ENCODE measurements at regions not wholly inside any gene's neighbourhood (a gene's known extent, or its start where the extent isn't known, plus 50 kb on each side); places are given as distances from the start of the nearest gene placed in this dataset.

DNA sequence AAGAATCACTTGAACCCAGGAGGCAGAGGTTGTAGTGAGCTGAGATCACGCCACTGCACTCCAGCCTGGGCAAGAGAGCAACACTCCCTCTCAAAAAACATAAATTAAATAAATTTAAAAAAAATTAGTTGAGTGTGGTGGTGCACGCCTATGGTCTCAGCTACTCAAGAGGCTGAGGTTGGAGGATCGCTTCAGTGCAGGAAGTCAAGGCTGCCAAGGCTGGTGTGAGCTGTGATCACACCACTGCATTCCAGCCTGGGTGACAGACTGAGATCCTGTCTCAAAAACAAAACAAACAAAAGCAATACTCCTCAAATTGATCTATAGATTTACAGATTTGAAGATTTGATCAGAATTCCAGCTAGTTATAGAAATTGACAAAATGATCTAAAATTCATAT, 92.7 kb upstream of the RESF1 start:
- no peak for ATAC-seq (ENCODE audit: insufficient number of reproducible peaks, low FRiP score, low read depth)
- H3K27me3 ChIP-seq (replicated peaks; ENCODE audit: insufficient read depth) = no peaks in the 10 kb centered on the region

DNA sequence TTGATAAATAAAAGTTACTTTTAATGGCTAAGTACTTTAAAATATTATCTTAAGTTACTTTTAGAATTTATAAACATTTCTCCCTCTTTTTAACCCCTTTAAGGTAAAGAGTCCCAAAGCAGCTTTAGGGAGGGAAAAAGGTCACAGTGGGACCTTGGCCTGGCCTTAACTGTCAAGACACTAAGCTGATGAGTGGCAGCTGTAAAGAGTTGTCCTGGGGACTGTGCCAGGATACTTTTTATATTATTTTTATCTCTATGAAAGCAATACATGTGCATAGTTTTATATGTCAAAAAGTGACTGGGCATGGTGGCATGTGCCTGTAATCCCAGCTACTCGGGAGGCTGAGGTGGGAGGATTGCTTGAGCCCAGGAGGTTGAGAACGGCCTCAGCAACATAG, 94.2 kb upstream of the RESF1 start:
- TF ChIP-seq, protein P1, sequence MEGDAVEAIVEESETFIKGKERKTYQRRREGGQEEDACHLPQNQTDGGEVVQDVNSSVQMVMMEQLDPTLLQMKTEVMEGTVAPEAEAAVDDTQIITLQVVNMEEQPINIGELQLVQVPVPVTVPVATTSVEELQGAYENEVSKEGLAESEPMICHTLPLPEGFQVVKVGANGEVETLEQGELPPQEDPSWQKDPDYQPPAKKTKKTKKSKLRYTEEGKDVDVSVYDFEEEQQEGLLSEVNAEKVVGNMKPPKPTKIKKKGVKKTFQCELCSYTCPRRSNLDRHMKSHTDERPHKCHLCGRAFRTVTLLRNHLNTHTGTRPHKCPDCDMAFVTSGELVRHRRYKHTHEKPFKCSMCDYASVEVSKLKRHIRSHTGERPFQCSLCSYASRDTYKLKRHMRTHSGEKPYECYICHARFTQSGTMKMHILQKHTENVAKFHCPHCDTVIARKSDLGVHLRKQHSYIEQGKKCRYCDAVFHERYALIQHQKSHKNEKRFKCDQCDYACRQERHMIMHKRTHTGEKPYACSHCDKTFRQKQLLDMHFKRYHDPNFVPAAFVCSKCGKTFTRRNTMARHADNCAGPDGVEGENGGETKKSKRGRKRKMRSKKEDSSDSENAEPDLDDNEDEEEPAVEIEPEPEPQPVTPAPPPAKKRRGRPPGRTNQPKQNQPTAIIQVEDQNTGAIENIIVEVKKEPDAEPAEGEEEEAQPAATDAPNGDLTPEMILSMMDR (IDR thresholded peaks at IDR 0.05) = no peak
- no peak for DNase-seq (ENCODE audit: low spot score)
- Histone ChIP-seq H3K27ac (no peak overlapping the region), H3K4me3 (no peak overlapping the region), H3K4me1 (ENCODE audit: control insufficient read depth in 1 of 2, low read depth in 2 of 2) (no peaks in the 10 kb centered on the region), H3K9me3 (no peaks in the 10 kb centered on the region), H3K27me3 (replicated peaks; ENCODE audit: insufficient read depth) (no peaks in the 10 kb centered on the region), H3K36me3 (no peaks in the 10 kb centered on the region)
- no peak for ATAC-seq (ENCODE audit: insufficient number of reproducible peaks, low FRiP score, low read depth)

More for the DNA sequence above, 92.7 kb upstream of the RESF1 start:
- no peak overlapping the region for H3K27ac ChIP-seq
- no peaks in the 10 kb centered on the region for H3K36me3 ChIP-seq
- H3K4me1 ChIP-seq (ENCODE audit: control insufficient read depth in 1 of 2, low read depth in 2 of 2) = no peaks in the 10 kb centered on the region
- no peak for DNase-seq (ENCODE audit: low spot score)
- no peaks in the 10 kb centered on the region for H3K9me3 ChIP-seq
- TF ChIP-seq, protein P1 (IDR thresholded peaks at IDR 0.05) = no peak
- H3K4me3 ChIP-seq = no peak overlapping the region

DNA sequence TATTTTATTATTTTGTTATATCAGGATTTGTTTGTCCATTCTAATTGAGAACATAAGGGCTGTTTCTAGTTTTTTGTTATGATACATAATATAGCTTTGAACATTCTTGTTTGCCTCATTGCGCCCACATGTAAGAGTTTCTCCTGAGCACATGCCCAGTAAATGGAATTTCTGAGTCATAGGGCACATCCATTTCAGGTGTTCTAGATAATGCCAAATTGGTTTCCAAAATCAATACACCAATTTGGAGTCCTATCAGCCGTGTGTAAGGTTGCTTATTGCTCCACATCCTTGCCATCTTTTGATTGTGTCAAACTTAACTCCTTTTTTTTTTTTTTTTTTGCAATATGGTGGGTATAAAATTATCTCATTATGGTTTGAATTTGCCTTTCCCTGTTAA, 97.9 kb upstream of the RESF1 start:
- no peaks in the 10 kb centered on the region for H3K27me3 ChIP-seq (replicated peaks; ENCODE audit: insufficient read depth)
- TF ChIP-seq, protein P1 (IDR thresholded peaks at IDR 0.05) = no peak
- ATAC-seq (ENCODE audit: insufficient number of reproducible peaks, low FRiP score, low read depth) (no peak), DNase-seq (ENCODE audit: low spot score) (no peak)
- H3K9me3 ChIP-seq = no peaks in the 10 kb centered on the region
- H3K36me3 ChIP-seq = no peaks in the 10 kb centered on the region
- H3K4me3 ChIP-seq = no peak overlapping the region
- H3K27ac ChIP-seq = no peak overlapping the region
- no peaks in the 10 kb centered on the region for H3K4me1 ChIP-seq (ENCODE audit: control insufficient read depth in 1 of 2, low read depth in 2 of 2)

DNA sequence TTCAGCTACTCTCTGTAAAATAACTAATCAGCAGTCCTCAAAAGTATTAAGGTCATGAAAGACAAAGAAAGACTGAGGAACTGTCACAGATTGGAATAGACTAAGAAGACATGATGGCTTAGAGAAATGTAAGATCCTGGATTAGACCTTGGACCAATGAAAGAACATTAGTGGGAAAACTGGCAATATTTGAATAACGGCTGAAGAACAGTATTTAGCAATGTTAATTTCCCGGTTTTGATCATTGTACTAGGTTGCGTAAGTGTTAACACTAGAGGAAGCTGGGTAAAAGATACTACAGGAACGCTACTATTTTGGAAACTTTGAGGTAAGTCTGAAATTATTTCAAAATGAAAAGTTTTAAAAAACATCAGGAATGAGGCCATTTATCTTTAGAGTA, 98.8 kb upstream of the RESF1 start:
- Histone ChIP-seq H3K36me3 (no peaks in the 10 kb centered on the region), H3K27ac (no peak overlapping the region), H3K27me3 (replicated peaks; ENCODE audit: insufficient read depth) (no peaks in the 10 kb centered on the region), H3K4me1 (ENCODE audit: control insufficient read depth in 1 of 2, low read depth in 2 of 2) (no peaks in the 10 kb centered on the region), H3K4me3 (no peak overlapping the region), H3K9me3 (no peaks in the 10 kb centered on the region)
- DNase-seq (ENCODE audit: low spot score) (no peak), ATAC-seq (ENCODE audit: insufficient number of reproducible peaks, low FRiP score, low read depth) (no peak)
- TF ChIP-seq, protein P1 (IDR thresholded peaks at IDR 0.05) = no peak

GRCh38 chr12:31859232-31859977, 99.8 kb upstream of the RESF1 start:
- ATAC-seq (ENCODE audit: insufficient number of reproducible peaks, low FRiP score, low read depth) = no peak
- Histone ChIP-seq H3K27ac (no peak overlapping the region), H3K4me3 (no peak overlapping the region), H3K4me1 (ENCODE audit: control insufficient read depth in 1 of 2, low read depth in 2 of 2) (no peaks in the 10 kb centered on the region), H3K36me3 (no peaks in the 10 kb centered on the region), H3K9me3 (no peaks in the 10 kb centered on the region), H3K27me3 (replicated peaks; ENCODE audit: insufficient read depth) (no peaks in the 10 kb centered on the region)
- DNase-seq (ENCODE audit: low spot score) = no peak
- TF ChIP-seq, protein P1 (IDR thresholded peaks at IDR 0.05) = no peak
